Mesendoderm (in vitro differentiated cells): ENCODE measurements at regions not wholly inside any gene's neighbourhood (a gene's known extent, or its start where the extent isn't known, plus 50 kb on each side); places are given as distances from the start of the nearest gene placed in this dataset.

Source experiments
- DNase-seq: peaks from one replicate; pipeline ENCODE4 v3.0.0; 2013
- H2AK5ac ChIP-seq: 2 replicates; pipeline ENCODE4 v1.6.1; 2013; ENCODE audit warnings: low read length, inconsistent platforms
- H2BK120ac ChIP-seq: 2 replicates; pipeline ENCODE4 v1.6.1; 2013; ENCODE audit warnings: low read depth, mild to moderate bottlenecking, low read length, moderate library complexity, mixed read lengths
- H2BK15ac ChIP-seq: replicated peaks from 2 replicates; pipeline ENCODE4 v1.6.1; 2013; ENCODE audit warnings: low read depth, mild to moderate bottlenecking, moderate library complexity
- H2BK5ac ChIP-seq: 2 replicates; pipeline ENCODE4 v1.6.1; 2013; ENCODE audit warnings: low read length, inconsistent platforms
- H3K18ac ChIP-seq: 2 replicates; pipeline ENCODE4 v1.6.1; 2013; ENCODE audit warnings: mild to moderate bottlenecking, low read length, mixed read lengths
- H3K23ac ChIP-seq: one replicate; pipeline ENCODE4 v1.6.1; 2013; ENCODE audit warnings: low read length
- H3K27ac ChIP-seq: 2 replicates; pipeline ENCODE4 v1.5.1; 2013; ENCODE audit warnings: low read depth, mild to moderate bottlenecking, inconsistent platforms, low read length, moderate library complexity
- H3K27me3 ChIP-seq: 2 replicates; pipeline ENCODE4 v1.6.1; 2013; ENCODE audit warnings: low read length, control low read depth, mild to moderate bottlenecking, inconsistent platforms; ENCODE audit not compliant: insufficient read depth, poor library complexity
- H3K36me3 ChIP-seq: 2 replicates; pipeline ENCODE4 v1.6.1; 2013; ENCODE audit warnings: low read length, inconsistent platforms; ENCODE audit not compliant: control insufficient read depth, insufficient read depth
- H3K4ac ChIP-seq: one replicate; pipeline ENCODE4 v1.6.1; 2013; ENCODE audit warnings: low read depth, mild to moderate bottlenecking, low read length, moderate library complexity
- H3K4me1 ChIP-seq: 2 replicates; pipeline ENCODE4 v1.6.1; 2013; ENCODE audit warnings: low read depth, low read length, inconsistent platforms; ENCODE audit not compliant: control insufficient read depth
- H3K4me2 ChIP-seq: 2 replicates; pipeline ENCODE4 v1.6.1; 2013; ENCODE audit warnings: low read length
- H3K4me3 ChIP-seq: 2 replicates; pipeline ENCODE4 v1.5.1; 2013; ENCODE audit warnings: mild to moderate bottlenecking, low read length
- H3K56ac ChIP-seq: one replicate; pipeline ENCODE4 v1.6.1; 2013; ENCODE audit warnings: low read length
- H3K79me1 ChIP-seq: 2 replicates; pipeline ENCODE4 v1.6.1; 2013; ENCODE audit warnings: low read length, inconsistent platforms
- H3K79me2 ChIP-seq: 2 replicates; pipeline ENCODE4 v1.6.1; 2013; ENCODE audit warnings: mild to moderate bottlenecking, low read length; ENCODE audit not compliant: control insufficient read depth, insufficient read depth
- H3K9ac ChIP-seq: 2 replicates; pipeline ENCODE4 v1.6.1; 2013; ENCODE audit warnings: low read length, inconsistent platforms
- H4K5ac ChIP-seq: one replicate; pipeline ENCODE4 v1.6.1; 2013; ENCODE audit warnings: low read length
- H4K8ac ChIP-seq: one replicate; pipeline ENCODE4 v1.6.1; 2013; ENCODE audit warnings: low read depth, mild to moderate bottlenecking, control low read depth, low read length, moderate library complexity
- WGBS: extraction: QIAGEN DNeasy Blood & Tissue Kit; methylation state at CpG from one replicate; pipeline ENCODE4 v1.1.7; 2013; ENCODE audit warnings: low lambda C conversion rate, missing lambda C conversion rate; ENCODE audit not compliant: insufficient coverage; ENCODE audit errors: extremely low coverage; 5-methylcytosine and 5-hydroxymethylcytosine counted together

- no peak overlapping the region for H2AK5ac ChIP-seq
- peak overlapping the region; percentile 88 for H3K27ac ChIP-seq
- H4K8ac ChIP-seq, result no peak overlapping the region
- no peak overlapping the region for H3K4me2 ChIP-seq
- no peak overlapping the region for H3K23ac ChIP-seq
- no peaks in the 10 kb centered on the region for H3K79me2 ChIP-seq
- peaks cover 5% of the 10 kb centered on the region for H3K4me1 ChIP-seq
- H3K4ac ChIP-seq, result no peak overlapping the region
- DNase-seq, result peak; percentile 93
- no peaks in the 10 kb centered on the region for H3K36me3 ChIP-seq
- H4K5ac ChIP-seq, result no peak overlapping the region
- H2BK15ac ChIP-seq, result no peak overlapping the region
- H3K27me3 ChIP-seq, result no peaks in the 10 kb centered on the region
- WGBS, result no CpG with 5 or more reads among the region's 5 CpGs
- H3K4me3 ChIP-seq, result no peak overlapping the region
- H3K18ac ChIP-seq, result peak overlapping the region; percentile 44
- no peak overlapping the region for H3K9ac ChIP-seq
- H2BK5ac ChIP-seq, result peak overlapping the region; percentile 41
- H3K79me1 ChIP-seq, result no peaks in the 10 kb centered on the region
- no peak overlapping the region for H2BK120ac ChIP-seq
- peak overlapping the region; percentile 63 for H3K56ac ChIP-seq
Measured at GRCh38 chr5:166430491-166431319, 1860.7 kb upstream of the WWC1 start.

DNA sequence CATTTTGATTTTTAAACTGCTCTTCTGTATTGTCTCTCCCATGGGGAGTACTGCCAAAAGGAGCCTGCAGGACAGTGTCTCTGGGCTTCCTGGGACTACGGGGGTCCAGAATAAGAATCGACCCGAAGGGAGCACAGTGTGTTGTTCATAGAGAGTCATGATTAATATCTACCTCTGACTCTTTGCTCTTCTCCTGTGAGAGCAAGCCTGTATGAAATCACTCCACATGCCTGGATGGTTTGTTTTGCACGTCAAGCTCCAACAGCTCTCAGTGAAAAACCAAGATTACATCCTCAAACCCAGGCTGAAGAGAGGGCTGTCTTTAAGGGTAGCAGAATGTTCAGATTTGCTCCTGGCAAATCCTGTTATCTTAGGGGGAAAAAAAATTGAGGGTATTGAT, 1860.0 kb upstream of the WWC1 start:
- no peak overlapping the region for H2AK5ac ChIP-seq
- peak overlapping the region; percentile 11 for H2BK5ac ChIP-seq
- DNase-seq, result peak; percentile 13
- H3K23ac ChIP-seq, result no peak overlapping the region
- no peaks in the 10 kb centered on the region for H3K27me3 ChIP-seq
- H3K4me2 ChIP-seq, result no peak overlapping the region
- no peak overlapping the region for H3K56ac ChIP-seq
- peak overlapping the region; percentile 52 for H3K4ac ChIP-seq
- peak overlapping the region; percentile 61 for H2BK120ac ChIP-seq
- H3K9ac ChIP-seq, result no peak overlapping the region
- no peaks in the 10 kb centered on the region for H3K36me3 ChIP-seq
- H3K79me2 ChIP-seq, result no peaks in the 10 kb centered on the region
- peak overlapping the region; percentile 13 for H4K8ac ChIP-seq
- no CpG with 5 or more reads among the region's 4 CpGs for WGBS
- peak overlapping the region; percentile 28 for H3K27ac ChIP-seq
- peak overlapping the region; percentile 74 for H2BK15ac ChIP-seq
- H3K4me3 ChIP-seq, result no peak overlapping the region
- no peak overlapping the region for H4K5ac ChIP-seq
- peak overlapping the region; percentile 92 for H3K18ac ChIP-seq
- peaks cover 5% of the 10 kb centered on the region for H3K4me1 ChIP-seq
- no peaks in the 10 kb centered on the region for H3K79me1 ChIP-seq

- no peaks in the 10 kb centered on the region for H3K79me2 ChIP-seq
- H2BK5ac ChIP-seq, result no peak overlapping the region
- no peak overlapping the region for H4K8ac ChIP-seq
- no peaks in the 10 kb centered on the region for H3K27me3 ChIP-seq
- no peaks in the 10 kb centered on the region for H3K79me1 ChIP-seq
- H3K23ac ChIP-seq, result no peak overlapping the region
- H4K5ac ChIP-seq, result no peak overlapping the region
- no peak overlapping the region for H3K4ac ChIP-seq
- no peak overlapping the region for H3K27ac ChIP-seq
- WGBS, result no CpG with 5 or more reads among the region's 5 CpGs
- DNase-seq, result peak; percentile 21
- H3K4me2 ChIP-seq, result no peak overlapping the region
- no peak overlapping the region for H2AK5ac ChIP-seq
- H3K4me1 ChIP-seq, result peaks cover 5% of the 10 kb centered on the region
- no peak overlapping the region for H3K9ac ChIP-seq
- H2BK15ac ChIP-seq, result no peak overlapping the region
- H2BK120ac ChIP-seq, result no peak overlapping the region
- H3K56ac ChIP-seq, result no peak overlapping the region
- H3K4me3 ChIP-seq, result no peak overlapping the region
- no peaks in the 10 kb centered on the region for H3K36me3 ChIP-seq
- no peak overlapping the region for H3K18ac ChIP-seq
Measured at GRCh38 chr5:166433679-166434078, 1857.8 kb upstream of the WWC1 start.

DNA sequence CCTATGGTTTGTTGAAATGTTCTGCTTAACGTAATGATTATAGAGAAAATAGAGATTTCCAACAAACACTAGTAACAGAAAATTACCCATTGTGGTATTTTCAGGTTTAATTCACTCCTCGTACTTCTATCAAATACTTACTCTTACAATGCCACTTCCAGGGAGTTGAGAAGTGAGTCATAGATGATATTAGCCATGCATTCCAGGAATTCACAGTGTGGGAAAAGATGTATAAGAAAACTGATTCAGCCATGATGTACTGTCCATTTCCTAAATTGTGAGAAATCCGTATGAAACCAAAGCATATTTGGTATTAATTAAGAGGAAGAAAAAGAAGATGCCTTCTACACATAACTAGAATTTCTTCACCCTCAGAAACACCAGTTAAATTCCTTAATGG, 1854.6 kb upstream of the WWC1 start:
- no peak overlapping the region for H3K27ac ChIP-seq
- H3K18ac ChIP-seq, result no peak overlapping the region
- no peak overlapping the region for H3K4ac ChIP-seq
- H3K23ac ChIP-seq, result no peak overlapping the region
- no peak overlapping the region for H2BK5ac ChIP-seq
- H3K9ac ChIP-seq, result no peak overlapping the region
- no peaks in the 10 kb centered on the region for H3K36me3 ChIP-seq
- H2AK5ac ChIP-seq, result no peak overlapping the region
- no peak overlapping the region for H3K4me2 ChIP-seq
- DNase-seq, result peak; percentile 22
- no peaks in the 10 kb centered on the region for H3K79me1 ChIP-seq
- H4K5ac ChIP-seq, result no peak overlapping the region
- H2BK15ac ChIP-seq, result no peak overlapping the region
- WGBS, result no CpG with 5 or more reads among the region's 3 CpGs
- H3K4me1 ChIP-seq, result no peaks in the 10 kb centered on the region
- no peaks in the 10 kb centered on the region for H3K79me2 ChIP-seq
- no peak overlapping the region for H3K56ac ChIP-seq
- H2BK120ac ChIP-seq, result no peak overlapping the region
- no peaks in the 10 kb centered on the region for H3K27me3 ChIP-seq
- no peak overlapping the region for H4K8ac ChIP-seq
- H3K4me3 ChIP-seq, result no peak overlapping the region

- Histone ChIP-seq H2BK120ac (no peak overlapping the region), H3K79me2 (no peaks in the 10 kb centered on the region), H2BK5ac (no peak overlapping the region), H3K4me3 (no peak overlapping the region), H3K18ac (no peak overlapping the region), H3K9ac (no peak overlapping the region), H3K23ac (no peak overlapping the region), H2BK15ac (no peak overlapping the region), H3K4me1 (no peaks in the 10 kb centered on the region), H4K5ac (no peak overlapping the region), H3K79me1 (no peaks in the 10 kb centered on the region), H3K36me3 (no peaks in the 10 kb centered on the region), H3K27ac (no peak overlapping the region), H3K56ac (no peak overlapping the region), H3K4ac (no peak overlapping the region), H4K8ac (no peak overlapping the region), H3K27me3 (no peaks in the 10 kb centered on the region), H2AK5ac (no peak overlapping the region), H3K4me2 (no peak overlapping the region)
- DNase-seq, result no peak
- WGBS, result no CpG with 5 or more reads among the region's 3 CpGs
Measured at GRCh38 chr5:166486348-166486747, 1805.1 kb upstream of the WWC1 start.

DNA sequence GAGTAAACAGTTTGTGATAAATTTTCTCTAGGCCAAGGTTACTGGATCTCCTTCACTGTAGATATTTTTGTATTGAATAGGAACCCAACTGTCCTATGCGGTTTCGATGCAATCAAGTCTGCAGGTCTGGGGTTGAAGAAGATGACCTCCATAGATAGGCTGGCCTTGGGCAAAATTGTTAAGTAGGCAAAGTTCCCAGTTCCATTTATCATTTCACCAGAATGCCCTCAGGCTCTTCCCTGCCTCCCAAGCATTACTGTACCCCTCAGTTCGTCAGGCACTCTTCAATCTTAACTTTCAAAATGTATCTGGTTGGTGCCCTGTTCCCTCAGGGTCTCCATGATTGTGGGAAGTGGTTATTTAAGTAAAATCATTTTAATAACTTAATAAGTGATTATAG, 1802.9 kb upstream of the WWC1 start:
- Histone ChIP-seq H3K4ac (no peak overlapping the region), H3K27me3 (no peaks in the 10 kb centered on the region), H2BK5ac (no peak overlapping the region), H3K36me3 (no peaks in the 10 kb centered on the region), H3K27ac (no peak overlapping the region), H4K5ac (no peak overlapping the region), H3K79me2 (no peaks in the 10 kb centered on the region), H3K18ac (no peak overlapping the region), H3K9ac (no peak overlapping the region), H2AK5ac (no peak overlapping the region), H3K4me1 (no peaks in the 10 kb centered on the region), H4K8ac (no peak overlapping the region), H3K4me3 (no peak overlapping the region), H2BK120ac (no peak overlapping the region), H3K79me1 (no peaks in the 10 kb centered on the region), H3K23ac (no peak overlapping the region), H3K56ac (no peak overlapping the region), H2BK15ac (no peak overlapping the region), H3K4me2 (no peak overlapping the region)
- DNase-seq, result no peak
- no CpG with 5 or more reads among the region's 3 CpGs for WGBS
